ENCODE measurements at regions not wholly inside any gene's neighbourhood (a gene's known extent, or its start where the extent isn't known, plus 50 kb on each side); places are given as distances from the start of the nearest gene placed in this dataset.
A peak's percentile ranks its signal among the peaks of the same experiment; 100 is the strongest.

DNA sequence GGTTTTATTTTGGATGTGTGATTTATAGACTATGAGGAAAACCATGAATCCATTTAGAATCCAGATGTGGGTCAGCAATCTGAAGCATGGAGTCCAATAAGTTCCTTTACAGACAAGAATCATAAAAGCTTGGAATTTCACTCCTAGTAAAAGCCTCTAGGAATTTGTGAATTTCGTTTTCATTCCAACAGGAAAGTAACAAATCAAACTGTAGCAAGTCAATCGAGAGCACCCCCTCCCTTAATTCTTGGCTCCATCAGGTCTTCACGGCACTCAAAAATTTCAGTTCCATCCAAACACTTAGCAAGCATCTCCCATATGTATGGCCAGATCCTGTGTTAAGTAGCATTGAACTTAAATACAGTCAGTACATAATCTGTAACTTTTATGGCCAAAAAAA lies 143.6 kb upstream of the POU2AF2 start:
- DNase-seq (ENCODE audit: low read depth) = no peak
- H3K4me3 ChIP-seq (replicated peaks; ENCODE audit: low read depth, low read length) = no peak overlapping the region
- TF ChIP-seq CTCF (IDR thresholded peaks at IDR 0.05; ENCODE audit: low read length, missing control alignments) = no peak

DNA sequence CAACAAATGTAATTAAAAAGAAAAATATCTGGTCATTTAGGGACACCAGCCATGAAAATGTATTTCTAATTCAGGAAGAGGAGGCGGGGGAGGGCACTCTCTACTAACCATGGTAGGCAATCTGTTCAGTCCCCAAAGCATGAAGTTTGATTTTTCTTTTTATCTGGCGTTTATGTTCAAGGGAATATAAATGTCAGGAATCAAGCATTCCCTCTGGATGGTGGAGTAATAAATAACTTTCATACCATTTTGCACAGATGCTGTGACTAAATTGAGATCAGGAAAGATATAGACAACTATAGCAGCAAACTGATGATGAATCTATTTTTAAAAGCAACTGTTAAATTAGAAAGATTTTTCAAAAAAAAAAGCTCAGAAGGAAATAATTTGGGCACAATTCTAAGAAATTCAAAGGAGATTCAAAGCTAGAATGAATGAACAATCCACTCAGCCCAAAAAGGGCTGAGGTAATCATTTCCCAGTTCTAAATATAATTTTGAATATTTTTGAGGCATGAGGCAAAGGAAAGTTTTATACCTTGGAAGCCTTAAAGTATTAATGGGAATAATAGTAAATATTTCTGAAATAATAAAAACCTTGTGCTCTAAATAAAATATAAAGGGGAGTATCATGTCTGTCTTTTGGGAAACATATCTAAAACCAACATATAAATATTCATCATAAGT lies 146.4 kb upstream of the POU2AF2 start:
- no peak overlapping the region for H3K4me3 ChIP-seq (replicated peaks; ENCODE audit: low read depth, low read length)
- TF ChIP-seq CTCF (IDR thresholded peaks at IDR 0.05; ENCODE audit: low read length, missing control alignments) = no peak
- DNase-seq (ENCODE audit: low read depth) = no peak

DNA sequence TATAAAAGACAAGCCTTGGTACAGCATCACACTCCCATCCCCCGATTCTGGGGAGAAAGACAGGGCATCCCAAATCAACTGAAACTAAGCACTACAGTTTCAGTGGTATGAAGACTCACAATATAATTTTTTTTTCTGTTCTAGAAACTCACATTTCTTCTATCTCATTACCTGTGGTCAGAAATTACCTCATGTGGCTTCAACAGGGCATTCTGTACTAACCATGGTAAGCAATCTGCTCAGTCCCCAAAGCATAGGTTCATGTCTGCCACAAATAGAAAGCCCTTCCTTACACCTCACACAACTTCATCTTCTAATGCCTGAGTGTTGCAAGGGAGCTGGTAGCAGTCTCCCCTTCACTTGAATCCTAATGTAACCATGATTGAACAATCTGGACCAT lies 147.4 kb upstream of the POU2AF2 start:
- no peak for TF ChIP-seq CTCF (IDR thresholded peaks at IDR 0.05; ENCODE audit: low read length, missing control alignments)
- DNase-seq (ENCODE audit: low read depth) = no peak
- H3K4me3 ChIP-seq (replicated peaks; ENCODE audit: low read depth, low read length) = no peak overlapping the region

DNA sequence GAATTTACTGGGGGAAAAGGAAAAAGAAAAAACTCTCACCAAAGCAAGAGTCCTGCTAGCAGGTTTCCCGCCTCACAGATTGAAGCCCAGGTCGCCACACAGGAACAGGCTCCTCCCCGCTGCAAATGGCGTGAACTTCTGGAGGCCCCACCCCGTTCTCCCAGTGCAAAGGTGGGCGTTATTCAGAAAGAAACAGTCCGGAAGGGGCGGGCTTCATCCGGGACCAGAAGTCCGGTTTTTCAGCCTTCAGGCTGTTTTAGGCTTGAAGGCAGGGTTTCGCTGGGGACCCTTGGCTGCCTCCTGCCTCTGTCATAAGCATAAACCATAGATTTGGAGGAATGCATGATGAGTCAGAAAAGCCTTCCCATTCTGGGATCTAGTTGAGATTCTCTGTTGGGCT lies 148.3 kb upstream of the POU2AF2 start:
- peak overlapping the region; percentile 51 for H3K4me3 ChIP-seq (replicated peaks; ENCODE audit: low read depth, low read length)
- no peak for TF ChIP-seq CTCF (IDR thresholded peaks at IDR 0.05; ENCODE audit: low read length, missing control alignments)
- peak; percentile 66 for DNase-seq (ENCODE audit: low read depth)

DNA sequence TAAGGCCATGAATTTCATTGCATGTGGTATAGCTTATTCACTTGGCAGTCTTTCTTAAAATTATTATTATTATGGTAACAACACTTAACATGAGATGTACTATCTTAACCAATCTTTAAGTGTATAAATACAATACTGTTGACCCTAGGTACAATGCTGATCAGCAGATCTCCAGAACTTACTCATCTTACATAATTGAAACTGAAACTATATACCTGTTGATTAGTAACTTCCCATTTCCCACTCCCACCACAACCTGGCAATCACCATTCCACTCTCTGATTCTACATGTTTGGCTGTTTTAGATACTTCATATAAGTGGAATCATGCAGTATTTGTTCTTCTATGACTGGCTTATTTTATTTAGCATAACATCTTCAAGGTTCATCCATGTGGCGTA lies 150.2 kb upstream of the POU2AF2 start:
- H3K4me3 ChIP-seq (replicated peaks; ENCODE audit: low read depth, low read length) = no peak overlapping the region
- no peak for TF ChIP-seq CTCF (IDR thresholded peaks at IDR 0.05; ENCODE audit: low read length, missing control alignments)
- no peak for DNase-seq (ENCODE audit: low read depth)

DNA sequence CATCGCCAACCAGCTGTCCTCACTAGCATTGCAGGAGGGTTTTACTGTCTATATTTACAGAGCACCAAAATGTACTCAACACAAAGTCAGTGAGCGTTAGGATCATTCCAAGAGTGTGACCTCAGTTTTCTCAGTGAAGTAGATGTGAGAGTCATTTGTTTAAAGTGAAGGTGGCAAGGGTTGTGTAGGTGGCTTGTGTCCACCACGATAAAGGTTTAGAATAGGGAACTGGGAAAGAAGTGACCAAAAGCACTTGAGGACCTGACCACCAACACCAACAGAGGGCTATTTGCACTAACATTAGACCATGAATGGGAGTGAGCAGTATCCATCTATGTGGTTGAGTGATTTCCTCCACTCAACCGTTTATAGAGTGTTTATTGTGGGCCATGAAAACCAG lies 152.5 kb upstream of the POU2AF2 start:
- no peak for DNase-seq (ENCODE audit: low read depth)

More for the DNA sequence above, 152.5 kb upstream of the POU2AF2 start:
- H3K4me3 ChIP-seq (replicated peaks; ENCODE audit: low read depth, low read length) = no peak overlapping the region
- no peak for TF ChIP-seq CTCF (IDR thresholded peaks at IDR 0.05; ENCODE audit: low read length, missing control alignments)

Measured in fibroblast of pulmonary artery (primary cell).